Mesenchymal stem cell (in vitro differentiated cells and primary cell): ENCODE measurements at regions not wholly inside any gene's neighbourhood (a gene's known extent, or its start where the extent isn't known, plus 50 kb on each side); places are given as distances from the start of the nearest gene placed in this dataset.

Experiments used
- DNase-seq: peaks from one replicate; pipeline ENCODE4 v3.0.0-alpha.2; 2013
- H2AFZ ChIP-seq: one replicate; pipeline ENCODE4 v1.6.1; 2013; ENCODE audit warnings: low read depth, mild to moderate bottlenecking, control low read depth, inconsistent platforms, low read length, moderate library complexity
- H2AK5ac ChIP-seq: 2 replicates; pipeline ENCODE4 v1.6.1; 2013; ENCODE audit warnings: low read length, moderate library complexity, mild to moderate bottlenecking, inconsistent platforms; ENCODE audit not compliant: severe bottlenecking
- H2BK120ac ChIP-seq: one replicate; pipeline ENCODE4 v1.6.1; 2013; ENCODE audit warnings: low read depth, mild to moderate bottlenecking, inconsistent platforms, low read length, moderate library complexity
- H2BK12ac ChIP-seq, 2 experiments: one replicate each; pipeline ENCODE4 v1.6.1; 2013; ENCODE audit warnings: inconsistent platforms in 2 of 2, low read length in 2 of 2, mild to moderate bottlenecking in 2 of 2, moderate library complexity in 2 of 2, control low read depth in 1 of 2
- H2BK15ac ChIP-seq: one replicate; pipeline ENCODE4 v1.6.1; 2013; ENCODE audit warnings: mild to moderate bottlenecking, low read depth, inconsistent platforms; ENCODE audit not compliant: poor library complexity, severe bottlenecking
- H2BK5ac ChIP-seq: 2 replicates; pipeline ENCODE4 v1.6.1; 2013; ENCODE audit warnings: low read depth, mild to moderate bottlenecking, low read length, control low read depth, inconsistent platforms; ENCODE audit not compliant: poor library complexity, severe bottlenecking
- H3K14ac ChIP-seq, 2 experiments: one replicate each; pipeline ENCODE4 v1.6.1; 2013; ENCODE audit warnings: inconsistent platforms in 2 of 2, low read length in 2 of 2, control low read depth in 1 of 2, mild to moderate bottlenecking in 1 of 2, moderate library complexity in 1 of 2
- H3K18ac ChIP-seq, 2 experiments: one replicate each; pipeline ENCODE4 v1.6.1; 2013; ENCODE audit warnings: inconsistent platforms in 2 of 2, low read length in 2 of 2, control low read depth in 1 of 2, low read depth in 1 of 2, mild to moderate bottlenecking in 1 of 2
- H3K23ac ChIP-seq, 2 experiments: one replicate each; pipeline ENCODE4 v1.6.1; 2013; ENCODE audit warnings: inconsistent platforms in 2 of 2, low read length in 2 of 2, mild to moderate bottlenecking in 2 of 2, moderate library complexity in 2 of 2, control low read depth in 1 of 2
- H3K27ac ChIP-seq: 2 replicates; pipeline ENCODE4 v1.5.1; 2013; ENCODE audit warnings: mild to moderate bottlenecking, moderate library complexity, low read length, control low read depth, inconsistent platforms; ENCODE audit not compliant: poor library complexity, severe bottlenecking
- H3K27me3 ChIP-seq, 2 experiments: 2 replicates each; pipeline versions ENCODE4 v1.6.1 to v1.7.0; 2013; ENCODE audit warnings: low read length in 2 of 2, mild to moderate bottlenecking in 2 of 2, moderate library complexity in 2 of 2, control low read depth in 1 of 2, inconsistent platforms in 1 of 2; ENCODE audit not compliant: control insufficient read depth in 1 of 2, insufficient read depth in 1 of 2
- H3K36me3 ChIP-seq, 2 experiments: 2 replicates each; pipeline versions ENCODE4 v1.6.1 to v1.7.0; 2013; ENCODE audit warnings: low read length in 2 of 2, control low read depth in 1 of 2, inconsistent platforms in 1 of 2, low read depth in 1 of 2, mild to moderate bottlenecking in 1 of 2; ENCODE audit not compliant: insufficient read depth in 2 of 2, control insufficient read depth in 1 of 2
- H3K4ac ChIP-seq, 2 experiments: one replicate each; pipeline ENCODE4 v1.6.1; 2013; ENCODE audit warnings: inconsistent platforms in 2 of 2, low read length in 2 of 2, mild to moderate bottlenecking in 2 of 2, moderate library complexity in 2 of 2, control low read depth in 1 of 2, low read depth in 1 of 2
- H3K4me1 ChIP-seq: 2 replicates; pipeline ENCODE4 v1.6.1; 2013; ENCODE audit warnings: low read depth, low read length, control low read depth; ENCODE audit not compliant: control insufficient read depth, insufficient read depth
- H3K4me2 ChIP-seq: 2 replicates; pipeline ENCODE4 v1.6.1; 2013; ENCODE audit warnings: low read length, mild to moderate bottlenecking, inconsistent platforms; ENCODE audit not compliant: poor library complexity, severe bottlenecking
- H3K4me3 ChIP-seq, 2 experiments: 2 replicates each; pipeline versions ENCODE4 v1.5.1 to v1.7.0; 2013; ENCODE audit warnings: low read length in 2 of 2, mild to moderate bottlenecking in 2 of 2, control low read depth in 1 of 2, low read depth in 1 of 2; ENCODE audit not compliant: insufficient read depth in 1 of 2
- H3K79me1 ChIP-seq: replicated peaks from 2 replicates; pipeline ENCODE4 v1.6.1; 2013; ENCODE audit warnings: mild to moderate bottlenecking, control low read depth, low read length, inconsistent platforms; ENCODE audit not compliant: poor library complexity, severe bottlenecking
- H3K9ac ChIP-seq: 2 replicates; pipeline ENCODE4 v1.7.0; 2013; ENCODE audit warnings: mild to moderate bottlenecking, low read length, moderate library complexity
- H3K9me3 ChIP-seq: 2 replicates; pipeline ENCODE4 v1.7.0; 2013; ENCODE audit warnings: mild to moderate bottlenecking, low read length; ENCODE audit not compliant: control insufficient read depth
- H4K8ac ChIP-seq: one replicate; pipeline ENCODE4 v1.6.1; 2013; ENCODE audit warnings: inconsistent platforms, mild to moderate bottlenecking, low read length, moderate library complexity
- H4K91ac ChIP-seq: one replicate; pipeline ENCODE4 v1.6.1; 2013; ENCODE audit warnings: mild to moderate bottlenecking, low read length, inconsistent platforms
- WGBS: methylation state at CpG from one replicate; pipeline ENCODE4 v1.1.7; 2013; ENCODE audit warnings: mixed read lengths; 5-methylcytosine and 5-hydroxymethylcytosine counted together

DNA sequence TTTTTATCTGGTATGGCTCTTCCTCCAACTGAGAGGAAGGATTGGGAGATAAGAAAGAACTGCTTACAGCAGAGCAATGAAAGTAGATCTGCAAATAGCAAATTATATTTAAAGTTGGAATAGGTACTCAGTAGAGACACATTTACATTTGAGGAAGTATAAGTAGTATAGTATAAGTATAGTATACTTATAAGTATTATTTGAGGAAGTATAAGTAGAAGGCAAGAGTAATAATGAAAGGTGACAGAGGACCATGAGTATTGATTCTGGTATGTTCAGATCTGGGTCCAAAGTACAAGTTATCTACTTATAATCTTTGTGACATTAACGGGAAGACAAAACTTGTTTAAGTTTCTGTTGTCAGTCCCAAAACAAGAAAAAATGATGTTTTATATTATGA is 527.6 kb upstream of the SORCS1 start:
- WGBS = no CpG with 5 or more reads among the region's 1 CpG
- no peak overlapping the region for H2BK120ac ChIP-seq
- no peak overlapping the region for H4K8ac ChIP-seq
- H3K9ac ChIP-seq = no peak overlapping the region
- H2AK5ac ChIP-seq = no peak overlapping the region
- no peak overlapping the region for H4K91ac ChIP-seq
- no peaks in the 10 kb centered on the region for H3K36me3 ChIP-seq
- H2BK12ac ChIP-seq = no peak overlapping the region
- no peak overlapping the region for H2BK15ac ChIP-seq
- no peak overlapping the region for H3K4ac ChIP-seq
- no peaks in the 10 kb centered on the region for H3K9me3 ChIP-seq
- no peak overlapping the region for H3K4me2 ChIP-seq
- DNase-seq = no peak
- H3K14ac ChIP-seq = no peak overlapping the region
- no peak overlapping the region for H2BK5ac ChIP-seq
- no peak overlapping the region for H3K27ac ChIP-seq
- no peak overlapping the region for H3K4me3 ChIP-seq
- H3K18ac ChIP-seq = no peak overlapping the region
- no peak overlapping the region for H3K23ac ChIP-seq
- H2AFZ ChIP-seq = no peak overlapping the region
- no peaks in the 10 kb centered on the region for H3K27me3 ChIP-seq
- no peaks in the 10 kb centered on the region for H3K4me1 ChIP-seq
- no peaks in the 10 kb centered on the region for H3K79me1 ChIP-seq

DNA sequence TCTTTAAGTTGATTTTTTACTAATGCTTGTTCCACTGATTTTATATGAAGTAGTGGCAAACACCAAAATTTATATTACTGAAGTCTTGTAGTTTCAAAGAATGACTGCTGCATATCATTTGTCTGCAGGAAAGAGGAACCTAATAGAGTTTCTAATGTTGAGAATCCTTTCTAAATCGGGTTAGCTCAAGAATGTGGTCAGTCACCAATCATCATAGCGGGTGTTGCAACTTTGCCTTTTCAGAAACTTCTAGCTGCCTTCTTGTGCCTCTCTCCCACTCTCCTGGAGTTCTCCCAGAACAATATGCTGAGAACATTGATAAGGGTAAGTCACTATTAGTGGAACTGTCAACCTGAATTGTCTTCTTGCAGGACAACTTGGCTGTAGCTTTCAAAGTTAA is 524.8 kb upstream of the SORCS1 start:
- Histone ChIP-seq H2BK5ac (no peak overlapping the region), H3K18ac (no peak overlapping the region), H3K27ac (no peak overlapping the region), H3K9me3 (no peaks in the 10 kb centered on the region), H3K79me1 (no peaks in the 10 kb centered on the region), H3K23ac (no peak overlapping the region), H2BK120ac (no peak overlapping the region), H3K4ac (no peak overlapping the region), H3K14ac (no peak overlapping the region), H3K4me3 (no peak overlapping the region), H4K8ac (no peak overlapping the region), H3K36me3 (no peaks in the 10 kb centered on the region), H4K91ac (no peak overlapping the region), H3K9ac (no peak overlapping the region), H2AK5ac (no peak overlapping the region), H3K27me3 (no peaks in the 10 kb centered on the region), H2BK15ac (no peak overlapping the region), H2AFZ (no peak overlapping the region), H3K4me1 (no peaks in the 10 kb centered on the region), H2BK12ac (no peak overlapping the region), H3K4me2 (no peak overlapping the region)
- 73% methylated on average over 2 of the region's 2 CpGs for WGBS
- no peak for DNase-seq

DNA sequence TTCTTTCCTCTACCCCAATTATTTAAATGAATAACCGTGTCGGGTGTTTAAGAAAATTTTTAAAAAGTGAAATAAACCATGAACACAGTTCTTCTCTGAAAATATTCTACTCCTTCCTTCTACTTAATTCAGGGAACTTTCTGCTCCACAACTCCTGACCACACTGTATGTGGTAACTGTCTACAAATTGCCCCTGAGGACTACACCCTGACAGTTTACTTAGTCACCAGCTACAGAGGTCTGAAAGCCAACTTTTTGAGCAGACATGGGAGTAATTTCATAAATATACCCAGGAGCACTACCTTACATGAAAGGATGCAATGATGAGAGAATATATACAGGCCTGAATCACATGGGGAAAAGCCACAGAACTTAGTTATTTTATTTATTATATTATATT is 523.2 kb upstream of the SORCS1 start:
- H3K9me3 ChIP-seq = no peaks in the 10 kb centered on the region
- no peaks in the 10 kb centered on the region for H3K27me3 ChIP-seq
- no peak overlapping the region for H2BK12ac ChIP-seq
- DNase-seq = no peak
- no peak overlapping the region for H3K27ac ChIP-seq
- no peak overlapping the region for H2BK15ac ChIP-seq
- no peak overlapping the region for H2AK5ac ChIP-seq
- H3K79me1 ChIP-seq = no peaks in the 10 kb centered on the region
- no peaks in the 10 kb centered on the region for H3K36me3 ChIP-seq
- no peak overlapping the region for H3K9ac ChIP-seq
- H3K4me1 ChIP-seq = no peaks in the 10 kb centered on the region
- no peak overlapping the region for H3K4ac ChIP-seq
- H2BK120ac ChIP-seq = no peak overlapping the region
- no peak overlapping the region for H4K91ac ChIP-seq
- no peak overlapping the region for H2AFZ ChIP-seq
- H2BK5ac ChIP-seq = no peak overlapping the region
- 100% methylated on average over 2 of the region's 2 CpGs for WGBS
- no peak overlapping the region for H4K8ac ChIP-seq
- H3K18ac ChIP-seq = no peak overlapping the region
- H3K23ac ChIP-seq = no peak overlapping the region
- no peak overlapping the region for H3K14ac ChIP-seq
- no peak overlapping the region for H3K4me2 ChIP-seq
- no peak overlapping the region for H3K4me3 ChIP-seq

DNA sequence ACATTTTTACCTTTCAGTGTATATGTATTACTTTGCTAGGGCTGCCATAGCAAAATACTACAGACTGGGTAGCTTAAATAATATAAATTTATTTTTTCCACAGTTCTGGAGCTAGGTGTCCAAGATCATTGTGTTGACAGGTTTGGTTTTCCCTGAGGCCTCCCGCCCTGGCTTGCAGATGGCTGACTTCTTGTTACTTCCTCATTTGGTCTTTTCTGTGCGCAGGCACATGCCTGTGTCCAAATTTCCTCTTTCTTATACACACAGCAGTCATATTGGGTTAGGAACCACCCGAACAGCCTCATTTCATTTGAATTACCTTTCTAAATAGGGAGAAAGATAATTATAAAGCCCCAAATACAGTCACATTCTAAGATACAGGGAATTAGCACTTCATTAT is 521.6 kb upstream of the SORCS1 start:
- Histone ChIP-seq H4K8ac (no peak overlapping the region), H3K9ac (no peak overlapping the region), H3K18ac (no peak overlapping the region), H2BK15ac (no peak overlapping the region), H2BK5ac (no peak overlapping the region), H3K27me3 (no peaks in the 10 kb centered on the region), H3K79me1 (no peaks in the 10 kb centered on the region), H3K27ac (no peak overlapping the region), H3K9me3 (no peaks in the 10 kb centered on the region), H3K4me1 (no peaks in the 10 kb centered on the region), H3K14ac (no peak overlapping the region), H2BK12ac (no peak overlapping the region), H2AK5ac (no peak overlapping the region), H3K23ac (no peak overlapping the region), H3K4ac (no peak overlapping the region), H3K4me2 (no peak overlapping the region), H2AFZ (no peak overlapping the region), H3K4me3 (no peak overlapping the region), H4K91ac (no peak overlapping the region), H3K36me3 (no peaks in the 10 kb centered on the region), H2BK120ac (no peak overlapping the region)
- 75% methylated on average over 2 of the region's 3 CpGs for whole genome bisulfite sequencing
- DNase-seq = no peak
